ENCODE measurements at regions not wholly inside any gene's neighbourhood (a gene's known extent, or its start where the extent isn't known, plus 50 kb on each side); places are given as distances from the start of the nearest gene placed in this dataset.

DNA sequence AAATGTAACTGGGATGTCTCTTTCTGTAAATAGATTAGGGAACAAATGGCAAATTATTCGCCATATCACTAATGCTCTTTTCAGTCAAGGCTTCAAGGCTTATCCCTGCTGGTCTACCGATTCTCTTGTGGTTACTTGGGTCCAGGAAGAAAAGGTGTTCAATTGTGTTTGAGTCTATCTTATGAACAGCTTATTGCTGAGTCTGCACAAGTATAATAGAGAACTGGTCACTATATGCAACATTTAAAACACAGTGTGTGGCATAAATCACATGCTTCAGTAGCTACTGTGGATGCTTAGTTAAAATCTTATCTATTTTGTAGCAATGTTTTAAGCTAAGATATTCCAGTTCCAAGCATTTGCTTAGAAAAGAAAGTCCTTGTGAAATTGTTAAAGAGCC is 274.2 kb upstream of the FAM174A start:
- H3K9me3 ChIP-seq (ENCODE audit: low read length): no peaks in the 10 kb centered on the region
- POLR2A ChIA-PET (ENCODE audit: unreplicated experiment): interaction anchor here (0.6 kb wide), 1 partner anchor 11 kb away, joined by 4 read pairs; no protein-coding TSS in a partner anchor
- no peak overlapping the region for H2AFZ ChIP-seq (ENCODE audit: low read length)
- H3K79me2 ChIP-seq (ENCODE audit: low read length): no peaks in the 10 kb centered on the region
- H3K4me2 ChIP-seq (ENCODE audit: low read length): no peak overlapping the region
- H3K27me3 ChIP-seq (ENCODE audit: low read length): no peaks in the 10 kb centered on the region
- H3K9ac ChIP-seq (ENCODE audit: low read length): no peak overlapping the region
- H3K36me3 ChIP-seq (ENCODE audit: low read depth, low read length): no peaks in the 10 kb centered on the region
- CTCF ChIA-PET: no interaction called here
- DNase-seq (no peak), ATAC-seq (no peak)
- no peaks in the 10 kb centered on the region for H3K4me1 ChIP-seq (ENCODE audit: insufficient read depth, low read length)
- H3F3A ChIP-seq (ENCODE audit: low read length, unreplicated experiment): no peaks in the 10 kb centered on the region
- no peaks in the 10 kb centered on the region for H4K20me1 ChIP-seq (ENCODE audit: low read length)
- no peaks in the 10 kb centered on the region for H3K9me2 ChIP-seq (replicated peaks; ENCODE audit: low read length)
- BruUV-seq (replicated peaks): no TSS peak
- no peak overlapping the region for H3K4me3 ChIP-seq (ENCODE audit: low read length)
- TF ChIP-seq EZH2phosphoT487 (IDR thresholded peaks at IDR 0.05; ENCODE audit: borderline replicate concordance, low read length): no peak
- intact Hi-C loops (cut with micrococcal nuclease): loop anchor here (10.0 kb wide), 1 partner anchor 386 kb away; no protein-coding TSS in a partner anchor
- H3K27ac ChIP-seq (ENCODE audit: low read length): no peak overlapping the region

GRCh38 chr5:100252944-100253343 is 282.2 kb upstream of the FAM174A start:
- Histone ChIP-seq H3K79me2 (ENCODE audit: low read length) (no peaks in the 10 kb centered on the region), H3K9me3 (ENCODE audit: low read length) (no peaks in the 10 kb centered on the region), H3K27ac (ENCODE audit: low read length) (no peak overlapping the region), H4K20me1 (ENCODE audit: low read length) (no peaks in the 10 kb centered on the region), H3K36me3 (ENCODE audit: low read depth, low read length) (no peaks in the 10 kb centered on the region), H3K4me3 (ENCODE audit: low read length) (no peak overlapping the region), H2AFZ (ENCODE audit: low read length) (no peak overlapping the region), H3K4me2 (ENCODE audit: low read length) (no peak overlapping the region), H3K9me2 (replicated peaks; ENCODE audit: low read length) (no peaks in the 10 kb centered on the region), H3F3A (ENCODE audit: low read length, unreplicated experiment) (no peaks in the 10 kb centered on the region), H3K27me3 (ENCODE audit: low read length) (no peaks in the 10 kb centered on the region), H3K9ac (ENCODE audit: low read length) (no peak overlapping the region), H3K4me1 (ENCODE audit: insufficient read depth, low read length) (no peaks in the 10 kb centered on the region)
- POLR2A ChIA-PET (ENCODE audit: unreplicated experiment): no interaction called here
- BruUV-seq (replicated peaks): no TSS peak
- DNase-seq (no peak), ATAC-seq (no peak)
- TF ChIP-seq, protein P1, sequence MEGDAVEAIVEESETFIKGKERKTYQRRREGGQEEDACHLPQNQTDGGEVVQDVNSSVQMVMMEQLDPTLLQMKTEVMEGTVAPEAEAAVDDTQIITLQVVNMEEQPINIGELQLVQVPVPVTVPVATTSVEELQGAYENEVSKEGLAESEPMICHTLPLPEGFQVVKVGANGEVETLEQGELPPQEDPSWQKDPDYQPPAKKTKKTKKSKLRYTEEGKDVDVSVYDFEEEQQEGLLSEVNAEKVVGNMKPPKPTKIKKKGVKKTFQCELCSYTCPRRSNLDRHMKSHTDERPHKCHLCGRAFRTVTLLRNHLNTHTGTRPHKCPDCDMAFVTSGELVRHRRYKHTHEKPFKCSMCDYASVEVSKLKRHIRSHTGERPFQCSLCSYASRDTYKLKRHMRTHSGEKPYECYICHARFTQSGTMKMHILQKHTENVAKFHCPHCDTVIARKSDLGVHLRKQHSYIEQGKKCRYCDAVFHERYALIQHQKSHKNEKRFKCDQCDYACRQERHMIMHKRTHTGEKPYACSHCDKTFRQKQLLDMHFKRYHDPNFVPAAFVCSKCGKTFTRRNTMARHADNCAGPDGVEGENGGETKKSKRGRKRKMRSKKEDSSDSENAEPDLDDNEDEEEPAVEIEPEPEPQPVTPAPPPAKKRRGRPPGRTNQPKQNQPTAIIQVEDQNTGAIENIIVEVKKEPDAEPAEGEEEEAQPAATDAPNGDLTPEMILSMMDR (conservative IDR thresholded peaks at IDR 0.05; ENCODE audit: low read depth, low read length): no peak
- no peak for TF ChIP-seq EZH2 (IDR thresholded peaks at IDR 0.05; ENCODE audit: low read length, unreplicated experiment)
- TF ChIP-seq EZH2phosphoT487 (IDR thresholded peaks at IDR 0.05; ENCODE audit: borderline replicate concordance, low read length): no peak
- CTCF ChIA-PET: no interaction called here
- intact Hi-C loops (cut with micrococcal nuclease): no loop called here

DNA sequence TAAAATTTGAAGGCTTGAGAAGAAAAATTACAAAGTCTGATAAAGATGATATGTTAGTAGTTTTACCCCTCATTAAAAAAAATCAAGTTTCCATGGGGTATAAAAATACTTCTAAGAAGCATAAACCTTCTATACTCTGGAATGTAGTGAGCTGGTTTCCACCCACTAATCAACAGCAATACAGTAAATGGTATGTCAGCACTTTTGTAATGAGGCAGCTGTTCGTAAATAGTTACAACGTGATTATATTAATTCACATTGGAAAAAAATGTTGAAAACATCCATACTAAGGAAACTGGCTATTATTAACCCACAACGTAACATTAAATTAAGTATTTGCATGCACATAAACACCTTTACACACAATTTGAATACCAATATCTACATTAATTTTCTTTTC is 283.1 kb upstream of the FAM174A start:
- no peaks in the 10 kb centered on the region for H3K4me1 ChIP-seq (ENCODE audit: insufficient read depth, low read length)
- CTCF ChIA-PET: no interaction called here
- H3K9me3 ChIP-seq (ENCODE audit: low read length): no peaks in the 10 kb centered on the region
- H4K20me1 ChIP-seq (ENCODE audit: low read length): no peaks in the 10 kb centered on the region
- no peak for DNase-seq
- TF ChIP-seq, protein P1 (conservative IDR thresholded peaks at IDR 0.05; ENCODE audit: low read depth, low read length): no peak
- TF ChIP-seq EZH2phosphoT487 (IDR thresholded peaks at IDR 0.05; ENCODE audit: borderline replicate concordance, low read length) (no peak), EZH2 (IDR thresholded peaks at IDR 0.05; ENCODE audit: low read length, unreplicated experiment) (no peak)
- no peaks in the 10 kb centered on the region for H3K9me2 ChIP-seq (replicated peaks; ENCODE audit: low read length)
- no peak overlapping the region for H3K9ac ChIP-seq (ENCODE audit: low read length)
- H3K36me3 ChIP-seq (ENCODE audit: low read depth, low read length): no peaks in the 10 kb centered on the region
- POLR2A ChIA-PET (ENCODE audit: unreplicated experiment): no interaction called here
- no TSS peak for BruUV-seq (replicated peaks)
- no peaks in the 10 kb centered on the region for H3K27me3 ChIP-seq (ENCODE audit: low read length)
- no peak overlapping the region for H3K27ac ChIP-seq (ENCODE audit: low read length)
- no peaks in the 10 kb centered on the region for H3F3A ChIP-seq (ENCODE audit: low read length, unreplicated experiment)
- no peak for ATAC-seq
- no peak overlapping the region for H3K4me3 ChIP-seq (ENCODE audit: low read length)
- no peaks in the 10 kb centered on the region for H3K79me2 ChIP-seq (ENCODE audit: low read length)
- intact Hi-C loops (cut with micrococcal nuclease): no loop called here
- H2AFZ ChIP-seq (ENCODE audit: low read length): no peak overlapping the region
- H3K4me2 ChIP-seq (ENCODE audit: low read length): no peak overlapping the region

All from PC-3 (cell line).